HUES64 (cell line): ENCODE measurements at regions not wholly inside any gene's neighbourhood (a gene's known extent, or its start where the extent isn't known, plus 50 kb on each side); places are given as distances from the start of the nearest gene placed in this dataset.

Source experiments
- H3K27ac ChIP-seq: 2 replicates; pipeline ENCODE4 v1.7.0; 2013; ENCODE audit warnings: low read depth, low read length, inconsistent platforms
- H3K27me3 ChIP-seq: 2 replicates; pipeline ENCODE4 v1.6.1; 2013; ENCODE audit warnings: mild to moderate bottlenecking, low read length; ENCODE audit not compliant: insufficient read depth
- H3K36me3 ChIP-seq: 2 replicates; pipeline ENCODE4 v1.6.1; 2013; ENCODE audit warnings: mild to moderate bottlenecking, low read length; ENCODE audit not compliant: insufficient read depth
- H3K4me1 ChIP-seq: 2 replicates; pipeline ENCODE4 v1.6.1; 2013; ENCODE audit warnings: mild to moderate bottlenecking, low read length, moderate library complexity; ENCODE audit not compliant: insufficient read depth
- H3K4me3 ChIP-seq: 2 replicates; pipeline ENCODE4 v1.5.1; 2013; ENCODE audit warnings: mild to moderate bottlenecking, low read length, moderate library complexity
- H3K9ac ChIP-seq: 2 replicates; pipeline ENCODE4 v1.6.1; 2013; ENCODE audit warnings: mild to moderate bottlenecking, low read depth, low read length
- H3K9me3 ChIP-seq: 2 replicates; pipeline ENCODE4 v1.6.1; 2013; ENCODE audit warnings: low read depth, low read length; ENCODE audit not compliant: insufficient read depth
- WGBS: fragments of 150-250, 120-280 bp; methylation state at CpG from one replicate; pipeline ENCODE4 v1.1.7; 2013; ENCODE audit warnings: missing lambda C conversion rate; 5-methylcytosine and 5-hydroxymethylcytosine counted together

GRCh38 chr9:73037613-73038012, 84.8 kb upstream of the ALDH1A1 start:
- H3K4me1 ChIP-seq: peaks cover 18% of the 10 kb centered on the region; the same call in 1 of the 2 replicates
- H3K9ac ChIP-seq: no peak overlapping the region
- H3K36me3 ChIP-seq: no peaks in the 10 kb centered on the region
- no peaks in the 10 kb centered on the region for H3K9me3 ChIP-seq
- no peaks in the 10 kb centered on the region for H3K27me3 ChIP-seq
- no peak overlapping the region for H3K27ac ChIP-seq
- 86% methylated on average over 2 of the region's 3 CpGs for WGBS
- no peak overlapping the region for H3K4me3 ChIP-seq

GRCh38 chr9:73034962-73035361, 82.1 kb upstream of the ALDH1A1 start:
- Histone ChIP-seq H3K9ac (no peak overlapping the region), H3K4me3 (no peak overlapping the region), H3K4me1 (peaks cover 15% of the 10 kb centered on the region; the same call in 1 of the 2 replicates), H3K27me3 (no peaks in the 10 kb centered on the region), H3K27ac (no peak overlapping the region), H3K36me3 (no peaks in the 10 kb centered on the region), H3K9me3 (no peaks in the 10 kb centered on the region)
- WGBS: 100% methylated on average over 2 of the region's 2 CpGs

- H3K27ac ChIP-seq: no peak overlapping the region
- H3K4me1 ChIP-seq: no peaks in the 10 kb centered on the region
- WGBS: 100% methylated on average over 1 of the region's 1 CpG
Measured at GRCh38 chr9:73031350-73031749, 78.5 kb upstream of the ALDH1A1 start.

GRCh38 chr9:73030370-73031030, 77.6 kb upstream of the ALDH1A1 start:
- Histone ChIP-seq H3K36me3 (no peaks in the 10 kb centered on the region), H3K27me3 (no peaks in the 10 kb centered on the region)
- 94% methylated on average over 5 of the region's 5 CpGs for WGBS

More at GRCh38 chr9:73031350-73031749, 78.5 kb upstream of the ALDH1A1 start:
- Histone ChIP-seq H3K9me3 (no peaks in the 10 kb centered on the region), H3K27me3 (no peaks in the 10 kb centered on the region), H3K4me3 (no peak overlapping the region), H3K9ac (no peak overlapping the region), H3K36me3 (no peaks in the 10 kb centered on the region)

GRCh38 chr9:73029346-73029745, 76.5 kb upstream of the ALDH1A1 start:
- H3K36me3 ChIP-seq: no peaks in the 10 kb centered on the region
- no peaks in the 10 kb centered on the region for H3K4me1 ChIP-seq
- H3K9ac ChIP-seq: no peak overlapping the region
- no peak overlapping the region for H3K4me3 ChIP-seq
- H3K9me3 ChIP-seq: no peaks in the 10 kb centered on the region
- H3K27ac ChIP-seq: no peak overlapping the region
- H3K27me3 ChIP-seq: no peaks in the 10 kb centered on the region

More at GRCh38 chr9:73030370-73031030, 77.6 kb upstream of the ALDH1A1 start:
- H3K9me3 ChIP-seq: no peaks in the 10 kb centered on the region
- no peaks in the 10 kb centered on the region for H3K4me1 ChIP-seq
- no peak overlapping the region for H3K9ac ChIP-seq
- no peak overlapping the region for H3K4me3 ChIP-seq
- no peak overlapping the region for H3K27ac ChIP-seq

- no peaks in the 10 kb centered on the region for H3K4me1 ChIP-seq
- H3K27ac ChIP-seq: no peak overlapping the region
- no peak overlapping the region for H3K4me3 ChIP-seq
- no peaks in the 10 kb centered on the region for H3K9me3 ChIP-seq
- H3K36me3 ChIP-seq: no peaks in the 10 kb centered on the region
- 98% methylated on average over 5 of the region's 5 CpGs for WGBS
- H3K27me3 ChIP-seq: no peaks in the 10 kb centered on the region
- H3K9ac ChIP-seq: no peak overlapping the region
Measured at GRCh38 chr9:73026375-73026774, 73.5 kb upstream of the ALDH1A1 start.

- no peaks in the 10 kb centered on the region for H3K27me3 ChIP-seq
- H3K9ac ChIP-seq: no peak overlapping the region
- no peaks in the 10 kb centered on the region for H3K36me3 ChIP-seq
- 93% methylated on average over 4 of the region's 6 CpGs for WGBS
- no peaks in the 10 kb centered on the region for H3K4me1 ChIP-seq
- no peak overlapping the region for H3K4me3 ChIP-seq
- no peak overlapping the region for H3K27ac ChIP-seq
- no peaks in the 10 kb centered on the region for H3K9me3 ChIP-seq
Measured at GRCh38 chr9:73024601-73025034, 71.8 kb upstream of the ALDH1A1 start.

GRCh38 chr9:73023025-73023541, 70.2 kb upstream of the ALDH1A1 start:
- no peak overlapping the region for H3K9ac ChIP-seq
- no peak overlapping the region for H3K4me3 ChIP-seq
- no peaks in the 10 kb centered on the region for H3K4me1 ChIP-seq
- no peak overlapping the region for H3K27ac ChIP-seq
- 25% methylated on average over 7 of the region's 7 CpGs for WGBS
- H3K9me3 ChIP-seq: no peaks in the 10 kb centered on the region
- no peaks in the 10 kb centered on the region for H3K27me3 ChIP-seq
- no peaks in the 10 kb centered on the region for H3K36me3 ChIP-seq

- H3K4me1 ChIP-seq: no peaks in the 10 kb centered on the region
- no peak overlapping the region for H3K4me3 ChIP-seq
- no peaks in the 10 kb centered on the region for H3K36me3 ChIP-seq
- H3K9me3 ChIP-seq: no peaks in the 10 kb centered on the region
- H3K27ac ChIP-seq: no peak overlapping the region
- WGBS: 85% methylated on average over 2 of the region's 2 CpGs
- no peak overlapping the region for H3K9ac ChIP-seq
- H3K27me3 ChIP-seq: no peaks in the 10 kb centered on the region
Measured at GRCh38 chr9:73022353-73022752, 69.5 kb upstream of the ALDH1A1 start.

- H3K27me3 ChIP-seq: no peaks in the 10 kb centered on the region
- H3K27ac ChIP-seq: no peak overlapping the region
- no peaks in the 10 kb centered on the region for H3K36me3 ChIP-seq
- no peaks in the 10 kb centered on the region for H3K9me3 ChIP-seq
- H3K9ac ChIP-seq: no peak overlapping the region
- no peak overlapping the region for H3K4me3 ChIP-seq
- WGBS: 88% methylated on average over 2 of the region's 3 CpGs
- H3K4me1 ChIP-seq: no peaks in the 10 kb centered on the region
Measured at GRCh38 chr9:73020877-73021276, 68.0 kb upstream of the ALDH1A1 start.

GRCh38 chr9:73014011-73014410, 61.2 kb upstream of the ALDH1A1 start:
- Histone ChIP-seq H3K27me3 (no peaks in the 10 kb centered on the region), H3K4me1 (no peaks in the 10 kb centered on the region), H3K36me3 (no peaks in the 10 kb centered on the region), H3K4me3 (no peak overlapping the region), H3K9ac (no peak overlapping the region), H3K27ac (no peak overlapping the region), H3K9me3 (no peaks in the 10 kb centered on the region)

- H3K4me1 ChIP-seq: no peaks in the 10 kb centered on the region
- H3K4me3 ChIP-seq: no peak overlapping the region
- no peaks in the 10 kb centered on the region for H3K9me3 ChIP-seq
- H3K36me3 ChIP-seq: no peaks in the 10 kb centered on the region
- no peak overlapping the region for H3K27ac ChIP-seq
- H3K9ac ChIP-seq: no peak overlapping the region
- no CpG with 5 or more reads among the region's 2 CpGs for WGBS
- no peaks in the 10 kb centered on the region for H3K27me3 ChIP-seq
Measured at GRCh38 chr9:73011956-73012355, 59.1 kb upstream of the ALDH1A1 start.
